A172 (cell line): ENCODE measurements at regions not wholly inside any gene's neighbourhood (a gene's known extent, or its start where the extent isn't known, plus 50 kb on each side); places are given as distances from the start of the nearest gene placed in this dataset.
A peak's percentile ranks its signal among the peaks of the same experiment; 100 is the strongest.

Experiments used
- DNase-seq: peaks from one replicate; pipeline ENCODE4 v3.0.0-alpha.2; 2015; ENCODE audit warnings: low spot score

DNA sequence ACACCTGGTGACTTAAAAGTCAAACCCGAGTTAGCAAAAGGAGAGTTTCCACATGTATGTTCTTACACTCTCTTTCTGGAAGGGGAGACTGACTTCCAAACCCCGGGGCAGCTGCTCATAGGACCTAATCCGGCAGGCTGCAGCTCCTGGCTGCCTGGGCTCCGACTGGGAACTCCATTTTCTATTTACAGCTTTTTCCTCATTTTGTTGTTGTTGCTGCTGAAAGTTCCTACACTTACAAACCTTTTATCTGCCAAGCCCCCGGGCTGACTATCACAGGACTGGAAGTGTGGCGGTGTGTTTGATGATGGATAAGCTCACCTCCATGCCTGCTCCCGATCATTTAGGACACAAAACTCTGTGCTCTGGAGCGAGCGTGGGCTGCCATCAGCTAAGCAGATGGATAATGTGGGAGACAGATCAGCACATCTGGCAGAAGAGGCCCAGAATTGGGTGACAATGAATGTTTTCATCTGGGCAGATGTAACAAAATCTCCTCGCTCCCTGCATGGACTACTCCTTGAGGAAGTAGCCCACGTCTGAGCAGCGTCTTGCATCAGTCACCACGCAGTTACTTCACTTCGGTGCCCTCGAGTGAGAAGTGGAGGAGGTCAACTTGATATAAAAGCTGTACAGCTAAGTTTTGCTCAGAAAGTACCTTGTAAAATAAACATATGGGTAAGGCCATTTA is 114.4 kb upstream of the COPS8 start:
- no peak for DNase-seq

DNA sequence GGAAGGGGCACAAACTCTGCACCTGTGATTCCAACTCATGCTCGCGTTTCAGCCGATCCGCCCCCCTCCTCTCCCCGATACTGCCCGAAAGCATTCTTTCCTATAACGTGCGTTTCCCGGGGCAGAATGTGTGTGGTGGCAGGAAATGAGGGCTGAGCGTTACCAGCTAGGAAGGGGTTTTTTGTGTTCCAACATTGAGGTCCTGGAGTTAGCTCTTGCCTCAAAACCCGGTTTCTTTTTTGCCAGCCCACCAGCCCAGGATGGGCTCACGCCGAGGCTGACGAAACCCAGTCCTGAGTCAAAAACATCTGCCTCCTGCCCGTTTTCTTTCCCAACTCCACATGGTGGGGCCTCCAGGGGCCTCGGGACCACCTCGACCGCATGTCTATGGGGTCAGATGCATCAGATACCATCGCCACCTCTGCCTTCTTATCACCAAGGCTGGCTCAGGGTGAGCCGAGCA is 113.7 kb upstream of the COPS8 start:
- no peak for DNase-seq

DNA sequence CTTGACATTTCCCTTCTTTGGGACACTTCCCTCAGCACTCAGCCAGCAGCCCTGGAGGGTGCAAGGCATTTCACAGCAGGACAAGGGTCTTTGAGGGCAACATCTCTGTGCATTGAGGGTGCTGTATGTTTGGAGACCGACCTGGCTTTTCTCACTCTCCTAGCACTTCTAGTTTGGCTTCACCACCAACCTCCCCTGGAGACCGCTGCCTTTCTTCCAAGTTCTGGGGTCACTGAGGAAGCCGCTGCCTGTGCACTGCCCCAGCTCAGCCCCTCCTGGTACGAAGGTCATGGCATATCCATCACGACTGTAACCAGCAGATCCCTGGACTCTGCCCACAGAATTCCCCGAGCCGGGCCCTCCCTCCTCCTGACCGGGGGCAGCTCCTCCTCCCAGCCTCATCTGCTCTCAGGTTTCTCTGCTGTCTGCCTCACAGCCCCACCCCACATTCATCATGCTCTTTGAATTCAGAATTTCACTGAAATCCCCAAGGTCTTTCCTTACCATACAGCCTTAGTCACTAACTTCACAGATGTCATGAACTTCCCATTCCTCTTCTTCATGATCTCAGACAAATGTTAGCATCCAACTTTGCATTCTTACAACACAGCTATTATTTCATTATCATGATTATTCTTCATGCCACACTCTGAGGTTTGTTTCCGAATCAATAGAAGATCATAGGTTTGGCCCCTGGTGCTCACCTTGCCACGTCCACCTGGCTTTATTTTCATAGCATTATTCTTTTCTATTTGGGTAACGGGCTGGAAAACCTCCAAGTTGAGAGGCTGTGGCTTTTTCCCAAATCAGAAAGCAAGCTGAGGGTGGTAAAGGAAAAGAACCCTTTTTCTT is 113.0 kb upstream of the COPS8 start:
- DNase-seq = peak; percentile 63

DNA sequence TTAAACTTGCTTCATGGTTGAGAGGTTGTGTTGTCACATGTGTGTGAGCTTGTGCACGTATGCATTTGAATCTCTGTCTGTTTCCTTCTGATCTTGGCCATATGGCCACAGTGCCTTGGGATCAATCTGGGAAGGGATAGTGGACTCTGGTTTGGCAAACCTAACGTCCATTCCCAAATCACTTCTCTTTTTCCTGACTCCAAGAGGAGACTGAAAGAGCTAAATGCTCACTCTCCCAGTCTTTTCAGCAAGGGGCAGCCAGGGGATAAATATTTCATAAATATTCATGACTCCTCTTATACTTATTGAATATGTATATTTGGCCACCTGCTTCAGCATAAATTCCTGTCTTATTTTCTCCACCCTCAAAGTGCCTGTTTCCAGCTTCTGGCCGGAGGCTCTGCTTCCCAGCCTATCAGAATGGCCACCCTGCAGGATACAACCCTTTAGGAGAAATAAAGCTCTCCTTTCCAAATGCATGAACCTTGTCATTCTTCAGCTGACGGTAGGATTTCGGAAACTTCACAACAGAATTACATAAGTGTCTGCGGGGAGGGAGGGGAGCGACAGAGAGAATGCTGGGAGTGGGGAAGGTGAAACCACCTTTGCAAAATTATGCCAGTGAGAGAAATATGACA is 112.2 kb upstream of the COPS8 start:
- DNase-seq = no peak

DNA sequence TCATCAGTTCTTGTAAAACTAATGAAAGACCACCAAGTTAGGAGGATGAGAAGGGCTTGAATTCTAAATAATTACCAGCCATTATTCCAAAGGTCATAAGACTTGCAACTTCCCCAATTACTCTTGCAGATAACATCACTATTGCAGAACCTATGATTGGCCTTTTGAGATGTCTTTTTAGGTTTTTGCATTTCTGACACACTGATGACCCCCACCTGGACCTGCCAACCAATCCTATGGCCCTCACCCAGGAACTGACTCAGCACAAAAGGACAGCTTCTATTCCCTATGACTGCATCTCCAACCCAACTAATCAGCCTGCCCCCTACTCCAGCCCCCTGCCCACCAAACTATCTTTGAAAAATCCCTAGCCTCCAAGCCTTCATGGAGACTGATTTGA is 111.5 kb upstream of the COPS8 start:
- DNase-seq = no peak

DNA sequence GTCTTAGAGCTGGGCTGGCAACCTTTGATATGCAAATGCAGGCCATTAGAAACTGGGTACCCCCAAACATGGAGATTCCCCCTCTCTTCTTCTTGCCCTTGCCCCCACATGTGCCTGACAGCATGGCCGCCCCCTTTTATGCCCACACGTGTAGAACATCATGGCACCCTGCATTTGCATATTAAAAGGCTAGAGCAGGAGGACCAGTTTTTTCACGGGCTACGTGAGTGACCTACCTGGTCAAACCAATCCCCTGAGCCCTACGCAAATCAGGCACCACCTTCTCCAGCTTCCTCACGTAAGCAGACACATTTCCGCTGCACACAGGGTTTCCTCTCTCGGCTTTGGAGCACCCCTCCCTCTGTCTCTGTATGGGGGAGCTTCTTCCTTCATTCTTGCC is 110.9 kb upstream of the COPS8 start:
- no peak for DNase-seq

DNA sequence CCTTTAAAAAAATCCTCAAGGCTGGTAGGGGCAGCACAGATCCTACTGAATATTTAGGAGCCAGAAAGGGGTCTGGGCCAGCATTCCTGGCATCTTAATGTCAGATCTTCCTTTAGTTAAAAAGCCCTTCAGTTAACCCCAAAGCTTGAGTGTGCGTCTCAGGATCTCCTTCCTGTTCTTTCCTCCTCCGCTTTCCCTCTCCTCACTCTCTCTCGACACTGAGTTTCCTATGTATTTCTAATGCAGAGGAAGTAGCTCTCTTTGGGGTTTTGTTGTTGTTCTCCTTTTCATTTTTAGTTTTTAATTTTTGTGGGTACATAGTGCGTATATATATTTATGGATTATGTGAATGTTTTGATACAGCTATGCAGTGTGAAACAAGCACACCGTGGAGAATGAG is 109.9 kb upstream of the COPS8 start:
- DNase-seq = no peak

DNA sequence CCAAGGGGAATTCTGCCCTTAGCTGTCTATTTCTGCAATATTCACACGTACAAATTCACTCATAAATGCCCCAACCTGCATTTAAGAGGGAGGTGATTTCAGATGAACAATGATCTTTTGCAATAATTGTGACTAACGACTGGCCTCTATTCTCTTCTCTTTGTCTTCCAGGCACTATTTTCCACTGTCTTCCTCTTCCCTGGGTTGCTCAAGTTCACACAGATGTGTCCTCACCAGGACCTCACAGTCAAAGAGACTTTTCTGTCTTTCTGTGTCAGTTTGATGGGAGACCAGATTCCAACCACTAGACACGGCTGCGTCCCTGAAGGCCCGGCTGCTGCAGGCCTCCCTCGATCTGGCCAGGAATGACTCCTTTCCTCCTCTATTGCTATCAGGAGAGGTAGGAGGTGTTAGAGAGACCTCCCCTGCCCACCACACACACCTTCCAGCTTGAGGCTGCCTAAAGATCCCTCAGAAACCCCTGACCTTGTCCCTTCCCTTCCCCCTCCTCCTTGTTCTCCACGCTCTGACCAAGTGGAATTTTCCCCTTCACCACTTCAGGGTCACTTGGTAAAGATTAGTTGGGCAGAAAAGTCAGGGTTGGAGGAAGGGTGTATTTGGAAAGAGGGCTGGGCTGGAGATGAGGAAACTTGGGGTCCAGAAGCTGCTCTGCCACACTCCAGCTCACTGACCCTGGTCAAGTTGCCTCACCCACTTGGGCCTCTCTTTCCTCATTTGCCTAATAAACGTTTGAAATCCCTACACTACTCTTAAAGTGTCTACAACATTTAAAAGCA is 109.2 kb upstream of the COPS8 start:
- DNase-seq = no peak

DNA sequence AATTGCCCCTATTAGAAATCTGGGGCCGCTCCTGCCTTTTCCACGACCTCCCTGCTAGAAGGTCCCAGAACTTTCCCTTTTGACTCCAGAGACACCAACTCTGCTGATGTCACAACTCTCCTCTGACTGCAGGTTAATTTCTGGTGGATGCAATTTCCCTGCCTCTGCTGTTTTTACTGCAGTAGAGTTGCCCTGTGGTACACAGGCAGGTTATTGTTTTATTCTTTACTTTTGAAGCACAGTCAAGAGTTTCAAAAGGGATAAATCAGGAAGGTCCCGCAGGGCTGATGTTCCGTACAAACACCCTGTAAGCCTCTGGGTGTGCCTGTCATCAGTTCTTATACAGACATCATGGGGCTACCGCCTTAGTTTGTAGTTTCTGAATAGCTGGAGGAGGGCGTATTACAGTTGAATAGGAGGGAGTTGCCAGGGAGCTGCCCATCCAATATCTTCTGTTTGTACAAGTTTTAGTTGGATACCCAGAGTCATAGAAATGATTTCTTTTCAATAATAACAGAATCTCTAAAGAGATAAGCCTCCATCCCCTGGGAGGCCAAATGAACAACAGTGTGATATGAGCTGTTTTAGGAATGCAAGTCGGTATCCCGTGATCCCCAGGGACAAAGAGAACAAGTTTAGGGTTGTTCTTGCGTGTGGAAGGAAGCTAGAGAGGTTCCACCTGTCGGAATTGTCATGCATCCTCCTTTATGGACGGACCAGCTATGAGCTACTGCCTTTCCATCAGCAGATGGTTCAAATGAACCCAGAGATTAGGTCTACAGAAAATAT is 108.4 kb upstream of the COPS8 start:
- no peak for DNase-seq

DNA sequence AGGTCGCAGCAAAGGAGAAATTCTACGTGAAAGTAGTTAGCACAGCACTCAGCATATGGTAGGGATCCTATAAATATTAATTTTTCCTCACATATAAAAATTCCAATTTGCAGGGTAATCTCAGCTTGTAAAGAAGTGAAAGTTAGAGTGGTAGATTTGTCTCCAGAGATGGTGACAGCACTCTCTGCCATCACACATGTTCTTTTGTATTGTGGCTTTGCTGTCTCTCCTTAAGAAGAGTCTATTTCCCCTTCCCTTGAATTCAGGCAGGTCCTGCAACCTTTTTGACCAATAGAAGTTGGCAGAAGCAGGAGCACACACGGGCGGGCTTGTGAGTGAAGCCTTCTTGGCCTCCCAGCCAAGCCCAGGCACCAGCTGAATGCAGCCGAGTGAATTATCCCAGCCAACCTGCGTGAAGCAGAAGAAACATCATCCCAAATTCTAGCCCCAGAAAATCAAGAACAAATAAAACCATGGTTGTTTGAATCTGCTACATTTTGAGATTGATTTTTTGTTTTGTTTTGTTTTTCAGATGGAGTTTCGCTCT is 107.8 kb upstream of the COPS8 start:
- no peak for DNase-seq

DNA sequence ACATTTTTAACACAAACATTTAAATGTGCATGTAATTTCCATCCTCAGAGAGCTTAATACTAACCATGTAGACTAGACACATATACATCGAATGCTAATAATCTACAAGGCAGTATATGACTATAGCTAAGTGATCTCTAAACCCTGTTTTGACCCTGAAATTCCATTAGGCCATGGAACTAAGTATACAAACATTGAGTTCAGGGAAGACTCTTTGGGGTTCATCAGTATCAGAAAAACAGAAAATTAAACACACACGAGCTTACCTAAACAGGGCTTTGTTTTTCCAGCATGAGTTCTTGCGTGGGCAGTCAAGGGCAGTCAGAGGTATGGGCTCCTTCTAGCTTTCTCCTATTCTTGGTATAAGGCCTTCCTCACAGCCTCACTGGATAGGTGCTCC is 106.0 kb upstream of the COPS8 start:
- no peak for DNase-seq

DNA sequence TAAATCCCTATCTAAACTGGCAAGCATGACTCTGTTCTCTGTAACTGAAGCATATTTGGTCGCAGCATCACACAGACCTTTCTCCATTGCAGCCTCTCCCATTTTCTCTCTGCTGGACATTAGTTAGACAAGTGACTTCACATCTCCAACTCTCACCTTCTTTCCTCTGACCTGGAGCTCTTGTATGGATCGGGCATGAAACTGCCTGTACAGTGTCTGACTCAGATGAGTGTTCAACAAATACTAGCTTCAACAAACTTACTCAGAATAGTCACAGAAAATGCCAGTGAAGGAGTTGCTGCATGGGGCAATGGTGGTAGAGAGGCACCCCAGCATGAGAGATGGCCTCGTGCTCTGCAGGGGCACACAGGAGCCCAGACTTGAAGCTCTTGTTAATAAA is 104.7 kb upstream of the COPS8 start:
- DNase-seq = no peak

DNA sequence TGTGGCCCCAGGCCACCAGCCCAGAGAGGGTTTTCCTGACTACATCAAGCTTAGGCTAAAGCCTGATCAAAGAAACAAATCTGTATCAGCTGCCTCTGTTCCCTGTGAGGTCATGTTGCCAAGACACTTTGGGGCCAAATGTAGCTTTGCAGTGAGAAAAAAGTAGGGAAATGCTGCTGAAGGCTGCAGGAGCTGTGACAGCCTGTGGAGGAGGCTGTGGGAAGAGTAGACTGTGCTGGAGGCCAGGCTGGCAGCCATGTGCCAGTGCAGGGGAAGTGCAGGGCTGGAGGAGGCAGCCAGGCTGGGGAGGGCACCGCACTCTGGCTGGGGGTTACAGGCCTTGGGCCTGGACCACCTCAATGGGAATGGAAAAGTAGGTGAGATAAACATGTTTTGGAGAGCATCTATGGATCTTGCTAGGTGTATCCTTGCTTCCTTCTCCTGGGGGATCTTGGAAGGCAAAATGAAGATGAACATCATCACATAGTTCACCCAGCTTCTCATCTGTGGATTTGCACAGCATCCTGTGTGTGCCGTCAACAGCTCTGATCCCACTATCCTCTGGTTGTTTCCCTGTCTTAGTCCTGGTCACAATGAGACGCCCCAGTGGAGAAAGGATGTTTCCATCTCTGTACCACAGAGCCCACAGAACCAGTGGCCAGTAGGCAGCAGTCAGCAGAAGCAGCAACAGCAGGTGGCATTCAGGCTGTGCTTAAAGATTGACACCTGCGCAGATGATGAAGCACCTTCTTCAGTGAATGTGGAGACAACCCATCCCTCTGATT is 103.8 kb upstream of the COPS8 start:
- no peak for DNase-seq

DNA sequence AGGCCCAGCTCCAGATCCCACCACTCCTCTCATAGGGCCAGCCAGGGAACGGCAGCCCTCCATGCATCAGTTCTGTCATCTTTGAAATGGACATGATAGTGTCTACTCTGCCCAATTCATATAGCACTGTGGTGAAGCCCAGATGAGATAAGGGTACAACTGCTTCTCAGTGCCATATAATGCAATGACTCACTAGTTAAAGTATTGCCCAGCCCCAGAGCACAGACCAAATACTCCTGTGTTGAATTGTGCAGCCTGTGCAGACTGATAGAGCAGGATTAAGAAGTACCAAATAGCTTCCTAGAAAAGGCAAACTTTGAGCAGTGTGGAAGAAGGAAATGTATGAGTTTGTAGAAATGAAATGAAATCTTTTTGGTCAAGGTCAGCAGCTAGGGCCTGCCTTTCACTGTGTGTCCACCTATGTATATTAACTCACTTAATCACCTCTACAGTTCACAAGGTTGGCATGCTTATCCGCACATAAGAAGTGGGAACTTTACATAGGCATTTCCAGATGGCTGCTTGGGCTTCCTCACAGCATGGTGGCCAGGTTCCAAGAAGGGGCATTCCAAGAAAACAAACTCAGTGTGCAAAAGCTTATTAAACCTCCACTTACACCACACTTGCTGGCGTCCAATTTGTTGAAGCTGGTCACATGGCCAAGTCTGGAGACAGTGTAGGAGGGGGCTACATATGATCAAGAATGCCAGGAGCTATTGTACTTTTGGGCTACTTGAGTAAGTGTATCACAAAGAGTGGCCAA is 102.8 kb upstream of the COPS8 start:
- no peak for DNase-seq

DNA sequence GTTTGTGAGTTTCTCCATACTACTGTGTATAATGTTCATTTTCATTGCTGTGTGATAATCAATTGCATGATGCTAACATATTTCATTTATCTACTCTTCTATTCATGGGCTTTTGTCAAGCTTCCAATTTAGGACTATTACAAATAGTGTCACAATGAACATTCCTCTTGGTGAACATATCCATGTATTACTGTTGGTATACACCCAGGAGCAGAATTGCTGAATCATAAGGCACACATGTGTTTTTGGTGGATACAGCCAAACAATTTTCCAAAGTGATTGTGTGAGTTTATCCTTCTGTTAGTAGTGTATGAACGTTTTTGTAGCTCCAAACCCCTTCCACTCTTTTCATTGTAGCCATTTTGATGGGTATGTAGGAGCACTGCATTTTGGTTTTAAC is 101.6 kb upstream of the COPS8 start:
- no peak for DNase-seq

DNA sequence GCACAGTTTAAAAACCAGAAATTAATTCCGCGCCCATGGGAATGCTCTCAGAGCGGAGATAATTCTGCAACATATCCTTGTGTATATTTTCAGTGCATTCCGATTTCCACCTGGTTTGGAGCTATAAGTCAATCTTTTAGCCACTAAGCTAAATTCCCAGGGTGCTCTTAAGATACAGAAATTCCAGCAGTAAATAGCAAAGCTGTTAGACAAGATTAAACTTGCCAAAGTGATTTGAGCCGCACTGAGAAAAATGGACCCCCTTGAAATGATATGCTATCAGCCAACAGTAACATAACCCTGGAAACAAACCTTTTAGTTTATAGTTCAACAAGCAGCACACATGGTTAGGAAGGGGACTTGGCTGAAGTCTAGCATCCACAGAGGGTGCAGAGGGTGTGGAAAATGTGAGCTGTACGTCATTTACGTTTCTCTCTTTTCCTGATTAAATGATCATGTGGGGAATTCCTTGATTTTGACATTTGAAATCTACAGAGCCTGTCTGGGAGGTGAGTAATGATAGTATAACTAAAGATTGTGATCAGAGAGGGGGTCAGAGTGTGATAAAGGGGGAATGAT is 99.8 kb upstream of the COPS8 start:
- no peak for DNase-seq

DNA sequence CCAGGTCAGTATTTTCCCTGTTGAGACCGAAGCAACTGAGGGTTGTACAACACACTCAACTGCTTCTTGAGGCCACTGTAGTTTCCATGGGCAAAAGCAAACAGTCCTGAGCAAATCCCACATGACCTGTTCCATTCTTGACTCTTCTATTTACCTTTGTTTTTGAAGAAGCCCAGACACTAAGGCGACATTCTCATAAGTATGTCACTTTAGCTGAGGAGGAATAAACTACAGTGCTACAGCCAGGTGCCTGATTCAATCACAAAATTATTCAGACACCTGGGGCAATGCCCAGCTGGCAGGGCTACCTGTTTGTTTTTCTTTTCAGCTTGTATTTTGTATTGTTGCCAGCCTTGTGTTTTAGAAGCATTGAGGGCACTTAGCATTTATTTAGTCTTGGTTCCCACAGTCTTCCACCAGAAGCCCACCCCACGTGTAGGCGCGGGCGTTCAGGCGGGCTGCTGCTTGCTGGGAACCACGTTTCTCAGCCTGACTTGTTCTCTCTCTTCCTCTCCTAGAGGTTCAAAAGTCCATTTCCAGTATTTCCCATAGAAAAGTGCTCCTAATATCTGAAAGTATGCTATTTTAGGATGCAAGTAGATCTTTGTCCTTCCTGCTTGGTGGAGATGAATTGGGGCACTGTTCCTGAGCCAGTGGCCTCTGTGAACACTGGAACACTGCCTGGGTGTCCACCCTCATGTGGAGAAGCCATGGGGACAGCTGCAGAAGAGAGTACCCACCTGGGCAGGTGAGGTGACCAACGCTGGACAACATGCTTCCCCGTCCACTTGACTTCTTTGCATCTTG is 99.0 kb upstream of the COPS8 start:
- no peak for DNase-seq

DNA sequence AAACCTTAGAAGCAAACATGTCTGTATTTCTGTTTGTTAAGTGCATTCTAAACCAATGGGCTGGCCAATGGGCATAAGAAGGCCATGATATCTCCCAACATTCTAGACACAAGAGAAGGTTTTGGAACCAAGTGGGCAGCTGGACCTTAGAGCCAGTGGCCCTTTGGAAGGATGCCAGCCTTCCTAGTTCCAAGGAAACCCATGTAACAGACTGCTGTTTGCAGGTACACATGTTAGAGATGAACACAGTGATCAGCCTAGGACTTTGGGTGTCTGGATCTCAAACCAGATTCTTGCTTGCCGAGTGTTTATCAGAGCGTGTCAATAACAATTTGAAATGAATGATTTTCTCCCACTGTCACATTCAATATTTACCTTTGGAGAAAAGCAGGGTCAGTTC is 97.5 kb upstream of the COPS8 start:
- no peak for DNase-seq
